ENCODE measurements at regions not wholly inside any gene's neighbourhood (a gene's known extent, or its start where the extent isn't known, plus 50 kb on each side); places are given as distances from the start of the nearest gene placed in this dataset.

GRCh38 chr5:67350618-67351201 is 154.1 kb upstream of the CD180 start:
- peak; percentile 55 to 80 (median 62) for DNase-seq

DNA sequence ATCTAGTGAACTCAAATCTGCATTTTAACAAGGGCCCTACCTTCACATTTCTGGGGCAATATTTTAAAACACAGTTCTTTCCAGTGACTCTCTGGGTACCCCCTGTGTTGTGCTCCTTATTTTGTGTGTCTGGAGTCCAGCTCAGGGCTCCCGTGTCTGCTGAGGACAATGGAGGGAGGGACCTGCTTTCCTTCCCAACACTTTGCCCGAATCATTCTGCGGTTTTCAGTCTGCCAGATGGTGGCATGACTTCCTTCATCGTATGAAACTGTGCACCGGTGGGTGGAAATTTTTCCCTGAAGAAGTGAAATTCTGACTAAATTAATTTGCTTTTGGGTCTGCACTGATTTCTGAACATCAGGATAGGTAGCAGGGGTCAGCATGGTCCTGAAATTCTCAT is 153.6 kb upstream of the CD180 start:
- peak; percentile 55 to 76 (median 60) for DNase-seq

GRCh38 chr5:67347821-67348220 is 151.2 kb upstream of the CD180 start:
- DNase-seq: no peak

DNA sequence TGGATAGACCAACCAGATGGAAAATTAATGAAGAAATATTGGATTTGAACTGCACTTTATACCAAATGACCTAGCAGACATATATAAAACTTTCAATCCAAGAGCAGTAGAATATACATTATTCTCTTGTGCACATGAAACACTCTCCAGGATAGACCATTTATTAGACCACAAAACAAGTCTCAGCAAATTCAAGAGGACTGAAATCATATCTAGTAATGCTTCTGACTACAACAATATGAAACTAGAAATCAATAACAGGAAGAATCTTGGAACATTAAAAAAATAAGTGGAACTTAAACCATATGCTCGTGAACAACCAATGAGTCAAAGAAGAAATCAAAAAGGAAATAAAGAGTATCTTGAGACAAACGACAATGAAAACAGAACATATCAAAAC is 150.0 kb upstream of the CD180 start:
- DNase-seq: no peak

DNA sequence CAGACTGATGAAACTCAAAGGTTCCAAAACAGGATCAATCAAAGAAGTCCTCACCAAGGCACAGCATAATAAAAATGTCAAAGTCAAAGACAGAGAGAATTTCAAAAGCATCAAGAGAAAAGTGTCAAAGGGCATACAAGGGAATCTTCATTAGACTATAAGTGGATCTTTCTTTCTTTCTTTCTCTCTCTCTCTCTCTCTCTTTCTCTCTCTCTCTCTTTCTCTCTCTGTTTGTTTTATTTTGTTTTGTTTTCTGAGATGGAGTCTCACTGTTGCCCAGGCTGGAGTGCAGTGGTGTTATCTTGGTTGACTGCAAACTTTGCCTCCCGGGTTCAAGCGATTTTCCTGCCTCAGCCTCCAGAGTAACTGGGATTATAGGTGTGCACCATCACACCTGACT is 148.3 kb upstream of the CD180 start:
- DNase-seq: no peak

DNA sequence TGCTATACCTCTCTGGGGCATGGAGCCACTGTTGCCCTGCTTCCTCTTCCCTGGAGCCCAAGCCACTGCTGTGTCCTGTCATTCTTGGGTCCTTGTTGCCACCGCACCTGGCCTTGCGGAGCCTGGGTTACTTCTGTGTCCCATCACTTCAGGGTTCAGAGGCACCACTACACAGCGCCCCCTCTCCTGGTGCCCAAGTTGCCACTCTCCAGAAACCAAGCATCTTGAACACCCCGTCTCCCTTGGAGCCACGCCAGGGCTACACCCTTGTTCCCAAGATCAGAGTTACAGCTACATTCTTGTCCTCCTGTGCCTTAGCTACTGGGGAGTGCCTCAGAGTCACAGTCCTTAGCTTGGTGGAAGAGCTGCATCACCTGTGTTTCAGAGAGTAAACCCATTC is 147.2 kb upstream of the CD180 start:
- DNase-seq: no peak

- DNase-seq: no peak
Observed at GRCh38 chr5:67341478-67341877, 144.9 kb upstream of the CD180 start.

DNA sequence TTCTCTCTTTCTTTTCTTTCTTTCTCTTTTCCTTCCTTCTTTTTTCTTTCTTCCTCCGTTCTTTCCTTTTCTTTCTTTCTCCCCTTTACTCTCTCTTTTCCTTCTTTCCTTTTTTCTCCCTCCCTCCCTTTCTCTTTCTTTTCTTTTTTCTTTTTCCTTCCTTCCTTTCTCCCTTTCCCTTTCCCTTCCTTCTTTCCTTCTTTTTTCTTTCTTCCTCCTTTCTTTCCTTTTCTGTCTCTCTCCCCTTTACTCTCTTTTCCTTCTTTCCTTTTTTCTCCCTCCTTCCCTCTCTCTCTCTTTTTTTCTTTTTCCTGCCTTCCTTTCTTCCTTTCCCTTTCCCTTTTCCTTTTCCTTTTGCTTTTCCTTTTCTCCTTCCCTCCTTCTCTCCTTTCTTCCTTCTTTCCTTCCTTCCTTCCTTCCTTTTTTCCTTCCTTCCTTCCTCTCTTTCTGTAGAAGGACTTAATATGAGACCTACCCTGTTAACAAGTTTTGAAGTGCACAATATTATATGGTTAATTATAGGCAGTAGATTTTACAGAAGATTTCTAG is 142.7 kb upstream of the CD180 start:
- no peak for DNase-seq

DNA sequence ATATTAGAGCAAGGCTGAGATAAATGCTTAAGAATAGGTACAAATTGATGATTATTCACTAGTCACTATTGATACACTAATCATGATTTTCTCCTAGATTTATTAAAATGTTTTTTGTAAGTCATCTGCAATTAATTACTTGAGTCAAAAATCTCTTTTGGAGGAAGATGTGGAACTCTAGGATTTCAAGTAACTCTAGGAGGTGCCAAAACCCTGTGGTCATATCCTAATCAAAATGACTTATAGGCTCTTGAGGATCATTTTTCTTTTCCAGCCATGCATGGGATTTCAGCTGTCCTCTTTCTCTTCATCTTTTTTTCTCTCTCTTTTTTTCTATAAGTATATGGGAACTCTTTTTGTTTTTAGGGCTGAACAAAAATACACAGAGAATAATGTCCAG is 141.8 kb upstream of the CD180 start:
- DNase-seq: peak in 1 of 3 experiments; percentile 3

GRCh38 chr5:67337751-67338150 is 141.2 kb upstream of the CD180 start:
- DNase-seq: no peak

DNA sequence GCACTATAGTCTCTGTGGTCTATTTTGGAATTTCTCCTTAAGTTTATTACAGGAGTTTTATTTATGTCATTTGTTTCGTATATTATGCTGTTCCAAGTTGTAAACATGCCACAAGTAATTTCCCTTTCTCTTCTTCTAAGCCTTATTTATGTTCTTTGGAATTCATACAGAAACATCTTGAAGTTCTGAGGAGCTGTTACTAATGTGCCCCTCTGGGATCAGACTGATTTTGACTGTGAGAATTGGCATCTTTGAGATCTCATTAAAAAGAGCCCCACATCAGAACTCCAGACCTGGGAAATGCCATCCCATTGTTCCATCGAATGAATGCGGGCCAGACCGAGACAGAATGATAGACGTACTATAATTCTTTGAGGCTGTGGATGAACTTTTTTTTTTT is 138.8 kb upstream of the CD180 start:
- no peak for DNase-seq

- DNase-seq: no peak
Observed at GRCh38 chr5:67334373-67334772, 137.8 kb upstream of the CD180 start.

DNA sequence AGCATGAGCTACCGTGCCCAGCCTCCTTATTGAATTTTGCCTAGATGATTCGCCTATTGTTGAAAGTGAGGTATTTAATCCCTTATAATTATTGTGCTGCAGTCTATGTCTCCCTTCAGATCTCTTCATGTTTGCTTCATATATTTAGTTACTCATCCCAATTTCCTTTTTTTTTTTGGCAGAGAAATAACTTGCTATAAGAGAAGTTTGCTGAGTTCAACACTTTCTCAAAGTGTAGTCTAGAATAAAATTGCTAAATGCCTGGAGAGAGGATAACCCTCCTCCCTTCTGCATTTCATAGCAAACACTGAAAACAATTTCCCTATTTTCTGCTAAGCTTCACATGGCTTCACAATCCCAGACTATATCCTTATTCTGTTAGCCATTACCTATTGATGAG is 136.6 kb upstream of the CD180 start:
- DNase-seq: no peak

DNA sequence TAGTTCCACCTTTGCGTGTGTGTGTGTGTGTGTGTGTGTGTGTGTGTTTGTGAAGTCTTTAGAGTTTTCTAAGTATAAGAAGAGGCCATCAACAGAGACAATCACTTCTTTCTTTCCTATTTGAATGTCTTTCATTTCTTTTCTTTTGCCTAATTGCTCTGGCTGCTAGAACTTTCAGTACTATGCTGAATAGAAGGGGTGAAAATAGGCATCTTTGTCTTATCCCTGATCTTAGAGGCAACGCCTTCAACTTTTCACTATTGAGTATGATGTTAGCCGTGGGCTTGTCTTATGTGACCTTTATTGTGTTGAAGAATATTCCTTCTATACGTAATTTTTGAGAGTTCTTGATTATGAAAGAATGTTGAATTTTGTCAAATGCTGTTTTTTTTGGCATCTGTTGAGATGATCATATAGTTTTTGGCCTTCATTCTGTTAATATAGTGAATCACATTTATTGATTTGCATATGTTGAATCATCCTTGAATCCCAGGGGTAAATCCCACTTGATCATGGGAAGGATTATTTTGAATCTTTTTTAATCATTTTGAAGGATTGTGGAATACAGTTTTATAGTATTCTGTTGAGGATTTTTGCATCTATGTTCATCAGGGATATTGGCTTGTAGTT is 134.8 kb upstream of the CD180 start:
- DNase-seq: no peak

DNA sequence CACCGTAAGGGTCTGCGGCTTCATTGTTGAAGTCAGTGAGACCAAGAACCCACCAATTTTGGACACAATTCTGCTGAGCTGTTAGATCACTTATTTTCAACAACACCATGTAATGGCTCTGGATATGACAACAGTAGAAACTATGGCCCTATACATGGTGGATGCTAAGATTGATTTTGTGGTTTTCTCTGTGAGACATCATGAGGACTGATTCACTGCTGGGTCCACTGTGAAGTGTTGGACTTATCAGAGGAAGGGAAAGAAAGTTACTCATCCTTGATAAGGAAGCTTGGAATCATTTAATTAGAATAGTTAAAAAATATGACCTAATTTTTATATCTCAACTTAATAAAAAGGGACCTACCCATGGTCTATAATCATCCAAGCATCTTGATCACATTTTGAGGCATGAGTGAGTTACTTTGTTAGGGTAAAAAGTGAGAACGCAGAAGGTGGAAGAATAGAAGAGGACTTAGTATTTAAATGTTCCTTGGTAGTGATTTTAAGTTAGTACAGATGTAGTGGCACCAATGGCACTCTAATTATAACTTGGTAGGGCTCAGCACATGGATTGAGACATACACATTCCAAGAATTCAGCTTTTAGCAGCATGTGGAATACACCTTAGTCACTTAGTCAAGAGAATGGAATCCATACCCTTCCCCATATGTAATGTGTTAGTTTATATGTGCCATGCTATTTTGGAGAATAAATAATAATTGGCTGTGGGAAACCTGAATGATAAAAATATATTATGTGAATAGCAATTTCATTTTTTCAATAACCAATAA is 123.5 kb upstream of the CD180 start:
- no peak for DNase-seq

DNA sequence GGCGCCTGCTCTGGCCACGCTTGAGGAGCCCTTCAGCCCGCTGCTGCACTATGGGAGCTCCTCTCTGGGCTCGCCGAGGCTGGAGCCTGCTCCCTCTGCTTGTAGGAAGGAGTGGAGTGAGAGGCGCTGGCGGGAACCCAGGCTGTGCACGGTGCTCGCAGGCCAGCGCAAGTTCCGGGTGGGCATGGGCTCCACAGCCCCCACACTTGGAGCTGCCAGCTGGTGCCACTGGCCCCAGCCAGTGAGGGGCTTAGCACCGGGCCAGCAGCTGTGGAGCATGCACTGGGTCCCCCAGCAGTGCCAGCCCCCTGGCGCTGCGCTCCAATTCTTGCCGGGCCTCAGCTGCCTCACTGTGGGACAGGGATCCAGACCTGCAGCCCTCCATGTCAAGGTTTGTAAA is 122.1 kb upstream of the CD180 start:
- no peak for DNase-seq

DNA sequence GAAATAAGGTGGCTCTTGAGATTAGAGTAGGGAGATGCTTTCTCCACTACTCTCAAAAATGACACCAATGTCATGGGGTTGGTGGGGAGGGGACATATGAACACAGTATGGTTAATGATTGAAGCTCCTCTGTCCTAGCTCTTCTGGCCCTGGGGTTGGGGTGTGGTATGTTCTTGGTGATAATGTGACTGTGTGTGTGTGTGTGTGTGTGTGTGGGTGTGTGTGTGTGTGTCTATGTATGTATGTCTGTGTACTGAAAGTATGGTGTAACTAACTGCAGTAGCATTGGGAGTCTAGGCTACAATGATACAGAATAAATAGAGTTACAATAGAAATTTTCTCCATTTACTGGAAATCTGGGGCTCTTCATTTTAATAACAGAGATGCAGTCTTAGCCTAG is 121.0 kb upstream of the CD180 start:
- no peak for DNase-seq

DNA sequence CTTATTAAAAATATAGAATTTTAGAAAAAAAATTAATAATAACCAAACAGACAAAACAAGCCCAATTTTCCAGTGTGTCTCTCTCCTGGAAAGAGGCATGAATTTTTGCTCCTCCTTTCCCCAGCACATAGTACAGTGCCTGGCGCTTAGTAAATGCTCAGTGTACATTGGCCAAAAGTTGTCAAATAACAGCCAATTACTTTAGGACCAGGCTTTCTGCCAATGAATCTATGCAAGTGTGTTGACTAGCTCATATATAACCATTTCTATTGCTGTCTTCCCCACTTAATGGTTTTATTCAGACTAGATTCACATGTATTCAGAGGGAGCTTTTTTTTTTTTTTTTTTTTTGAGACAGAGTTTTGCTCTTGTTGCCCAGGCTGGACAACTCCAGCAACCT is 120.1 kb upstream of the CD180 start:
- no peak for DNase-seq

DNA sequence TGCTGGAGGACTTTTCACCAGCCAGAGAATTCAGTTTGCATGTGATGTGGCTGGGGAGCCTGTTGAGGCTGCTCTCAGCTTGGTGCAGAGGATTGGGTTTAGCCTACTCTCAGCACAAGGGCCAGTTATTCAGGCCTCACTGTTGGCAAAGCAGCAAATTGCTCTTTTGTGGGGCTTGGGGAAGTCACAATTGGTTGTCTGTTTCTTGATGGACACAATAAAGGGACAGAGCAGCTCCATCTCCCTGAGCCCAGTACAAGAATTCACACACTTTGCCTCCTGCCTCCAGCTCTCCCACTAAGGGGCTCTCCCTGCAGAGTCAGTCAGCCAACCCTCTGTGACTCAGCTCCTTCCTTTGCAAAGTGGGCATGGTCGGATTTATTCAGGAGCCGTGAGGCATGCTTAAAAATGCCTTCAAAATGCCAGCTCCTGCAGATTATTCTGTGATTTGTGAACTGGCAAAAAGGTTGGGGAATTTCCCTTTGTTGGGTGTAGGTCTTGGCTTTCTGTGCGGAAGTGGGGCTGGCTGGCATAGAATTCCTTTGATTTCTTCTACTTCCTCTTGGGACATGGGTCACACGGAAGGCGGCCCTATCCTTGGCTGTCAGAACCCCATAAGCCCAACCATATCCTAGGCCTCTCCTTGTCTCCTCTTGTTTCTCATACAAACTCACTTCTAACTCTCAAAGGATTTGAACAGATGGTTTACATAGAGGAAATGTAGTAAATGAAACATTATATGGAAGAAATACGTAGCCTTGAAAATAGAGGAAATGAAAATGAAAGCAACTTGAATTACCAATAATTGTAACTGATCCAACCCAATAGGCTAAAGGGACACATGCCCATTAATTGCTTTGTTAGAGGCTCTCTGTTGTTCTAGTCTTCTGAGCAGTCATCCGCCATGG is 118.7 kb upstream of the CD180 start:
- DNase-seq: no peak

- no peak for DNase-seq
Observed at GRCh38 chr5:67311701-67312100, 115.1 kb upstream of the CD180 start.

- no peak for DNase-seq
Observed at GRCh38 chr5:67311208-67311607, 114.6 kb upstream of the CD180 start.

- no peak for DNase-seq
Observed at GRCh38 chr5:67310740-67311139, 114.1 kb upstream of the CD180 start.

DNA sequence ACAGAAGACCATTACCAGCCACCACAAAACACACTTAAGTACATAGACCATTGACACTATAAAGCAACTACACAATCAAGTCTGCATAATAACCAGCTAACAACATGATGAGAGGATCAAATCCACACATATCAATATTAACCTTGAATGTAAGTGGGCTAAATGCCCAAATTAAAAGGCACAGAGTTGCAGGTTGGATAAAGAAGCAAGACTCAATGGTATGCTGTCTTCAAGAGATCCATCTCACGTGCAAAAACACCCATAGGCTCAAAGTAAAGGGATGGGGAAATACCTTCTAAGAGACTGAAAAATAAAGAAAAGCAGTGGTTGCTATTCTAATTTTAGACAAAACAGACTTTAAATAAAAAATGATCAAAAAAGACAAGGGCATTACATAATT is 113.6 kb upstream of the CD180 start:
- peak in 1 of 3 experiments; percentile 90 for DNase-seq
